GM18951 (cell line): ENCODE measurements at regions not wholly inside any gene's neighbourhood (a gene's known extent, or its start where the extent isn't known, plus 50 kb on each side); places are given as distances from the start of the nearest gene placed in this dataset.

ENCODE experiments used
- POLR2A ChIP-seq: IDR thresholded peaks from 4 replicates; pipeline ENCODE4 v1.6.1; 2011; ENCODE audit warnings: mild to moderate bottlenecking; ENCODE audit not compliant: insufficient read length, insufficient read depth; ENCODE audit errors: extremely low read depth
- in situ Hi-C: fragments of 300-500 bp; cut with MboI; formaldehyde crosslinking; loops from one replicate; pipeline ENCODE4 v1.12.0; 2022; ENCODE audit warnings: low sequenced_read_pairs, mixed read lengths, inconsistent platforms; ENCODE audit not compliant: unreplicated experiment

- in situ Hi-C loops, result no loop called here
- TF ChIP-seq POLR2A, result no peak
Measured at GRCh38 chr5:166338801-166339200, 1952.6 kb upstream of the WWC1 start.

GRCh38 chr5:166340039-166340438 is 1951.4 kb upstream of the WWC1 start:
- in situ Hi-C loops, result no loop called here
- TF ChIP-seq POLR2A, result no peak

GRCh38 chr5:166341740-166342337 is 1949.6 kb upstream of the WWC1 start:
- in situ Hi-C loops, result no loop called here
- no peak for TF ChIP-seq POLR2A

GRCh38 chr5:166342402-166342801 is 1949.0 kb upstream of the WWC1 start:
- TF ChIP-seq POLR2A, result no peak
- in situ Hi-C loops, result no loop called here

GRCh38 chr5:166346726-166347374 is 1944.6 kb upstream of the WWC1 start:
- in situ Hi-C loops, result no loop called here
- no peak for TF ChIP-seq POLR2A

- TF ChIP-seq POLR2A, result no peak
- in situ Hi-C loops, result no loop called here
Measured at GRCh38 chr5:166349046-166349445, 1942.4 kb upstream of the WWC1 start.

- TF ChIP-seq POLR2A, result no peak
- in situ Hi-C loops, result no loop called here
Measured at GRCh38 chr5:166353580-166353979, 1937.9 kb upstream of the WWC1 start.

GRCh38 chr5:166354332-166354731 is 1937.1 kb upstream of the WWC1 start:
- no peak for TF ChIP-seq POLR2A
- in situ Hi-C loops, result no loop called here

- TF ChIP-seq POLR2A, result no peak
- in situ Hi-C loops, result no loop called here
Measured at GRCh38 chr5:166356096-166356495, 1935.3 kb upstream of the WWC1 start.

- no peak for TF ChIP-seq POLR2A
- in situ Hi-C loops, result no loop called here
Measured at GRCh38 chr5:166358127-166358830, 1933.2 kb upstream of the WWC1 start.

- in situ Hi-C loops, result no loop called here
- no peak for TF ChIP-seq POLR2A
Measured at GRCh38 chr5:166363087-166363760, 1928.2 kb upstream of the WWC1 start.

GRCh38 chr5:166365164-166365563 is 1926.3 kb upstream of the WWC1 start:
- in situ Hi-C loops, result no loop called here
- no peak for TF ChIP-seq POLR2A

- no peak for TF ChIP-seq POLR2A
- in situ Hi-C loops, result no loop called here
Measured at GRCh38 chr5:166367391-166367790, 1924.1 kb upstream of the WWC1 start.
